Lung (tissue), 11 donors: ENCODE measurements at regions not wholly inside any gene's neighbourhood (a gene's known extent, or its start where the extent isn't known, plus 50 kb on each side); places are given as distances from the start of the nearest gene placed in this dataset.
"Not testable (repeated sequence)": the region's sequence is repeated elsewhere in the genome, so short reads cannot be mapped to it uniquely, and the experiment has no call there.

Source experiments
- ATAC-seq: fragments of 200-7000 bp; cut with Tn5 transposase; one replicate; pipeline ENCODE4 v1.9.1; 2020; ENCODE audit warnings: moderate number of reproducible peaks; ENCODE audit not compliant: insufficient read depth, low FRiP score
- DNase-seq, 3 donors: peaks; one replicate each; pipeline ENCODE4 v3.0.0-alpha.2; 2013 to 2017
- H3K27ac ChIP-seq, 2 donors: one replicate each; pipeline ENCODE4 v1.5.1; 2013; ENCODE audit warnings: mild to moderate bottlenecking in 2 of 2, moderate library complexity in 2 of 2, control low read depth in 1 of 2, inconsistent platforms in 1 of 2, low read depth in 1 of 2, low read length in 1 of 2
- H3K27me3 ChIP-seq, 3 donors: one replicate each; pipeline ENCODE4 v1.5.1; 2013; ENCODE audit warnings: low read length in 2 of 3; ENCODE audit not compliant: control insufficient read depth in 3 of 3, insufficient read depth in 3 of 3
- H3K36me3 ChIP-seq, 4 donors: one replicate each; pipeline ENCODE4 v1.5.1; 2013; ENCODE audit warnings: low read length in 4 of 4, mild to moderate bottlenecking in 1 of 4, moderate library complexity in 1 of 4; ENCODE audit not compliant: control insufficient read depth in 4 of 4, insufficient read depth in 4 of 4
- H3K4me1 ChIP-seq, 5 donors: one replicate each; pipeline ENCODE4 v1.5.1; 2013; ENCODE audit warnings: low read length in 5 of 5, mild to moderate bottlenecking in 2 of 5, moderate library complexity in 1 of 5; ENCODE audit not compliant: control insufficient read depth in 5 of 5, insufficient read depth in 5 of 5
- H3K4me3 ChIP-seq: one replicate; pipeline ENCODE4 v1.5.1; 2013; ENCODE audit warnings: mild to moderate bottlenecking, control low read depth, moderate library complexity
- H3K9ac ChIP-seq, 2 donors: one replicate each; pipeline ENCODE4 v1.5.1; 2013; ENCODE audit warnings: low read length in 2 of 2, control low read depth in 1 of 2; ENCODE audit not compliant: insufficient read depth in 1 of 2
- H3K9me3 ChIP-seq, 4 donors: one replicate each; pipeline ENCODE4 v1.5.1; 2013; ENCODE audit warnings: low read length in 3 of 4, mild to moderate bottlenecking in 1 of 4, moderate library complexity in 1 of 4; ENCODE audit not compliant: control insufficient read depth in 4 of 4, insufficient read depth in 3 of 4
- CTCF ChIP-seq: IDR thresholded peaks from 2 replicates; pipeline ENCODE4 v1.5.1; 2012; ENCODE audit warnings: mild to moderate bottlenecking; ENCODE audit errors: control extremely low read depth, extremely low read depth
- WGBS, 2 donors: extraction: QIAGEN DNeasy Blood & Tissue Kit; methylation state at CpG; one replicate each; pipeline ENCODE4 v1.1.7; 2013; 5-methylcytosine and 5-hydroxymethylcytosine counted together
- donor health status: control.
- donor health status: control.
- donor health status: Bipolar disorder and iron deficiency.
- donor health status: healthy.
- donor health status: DM: yes; HTN: yes; CAD: no.

DNA sequence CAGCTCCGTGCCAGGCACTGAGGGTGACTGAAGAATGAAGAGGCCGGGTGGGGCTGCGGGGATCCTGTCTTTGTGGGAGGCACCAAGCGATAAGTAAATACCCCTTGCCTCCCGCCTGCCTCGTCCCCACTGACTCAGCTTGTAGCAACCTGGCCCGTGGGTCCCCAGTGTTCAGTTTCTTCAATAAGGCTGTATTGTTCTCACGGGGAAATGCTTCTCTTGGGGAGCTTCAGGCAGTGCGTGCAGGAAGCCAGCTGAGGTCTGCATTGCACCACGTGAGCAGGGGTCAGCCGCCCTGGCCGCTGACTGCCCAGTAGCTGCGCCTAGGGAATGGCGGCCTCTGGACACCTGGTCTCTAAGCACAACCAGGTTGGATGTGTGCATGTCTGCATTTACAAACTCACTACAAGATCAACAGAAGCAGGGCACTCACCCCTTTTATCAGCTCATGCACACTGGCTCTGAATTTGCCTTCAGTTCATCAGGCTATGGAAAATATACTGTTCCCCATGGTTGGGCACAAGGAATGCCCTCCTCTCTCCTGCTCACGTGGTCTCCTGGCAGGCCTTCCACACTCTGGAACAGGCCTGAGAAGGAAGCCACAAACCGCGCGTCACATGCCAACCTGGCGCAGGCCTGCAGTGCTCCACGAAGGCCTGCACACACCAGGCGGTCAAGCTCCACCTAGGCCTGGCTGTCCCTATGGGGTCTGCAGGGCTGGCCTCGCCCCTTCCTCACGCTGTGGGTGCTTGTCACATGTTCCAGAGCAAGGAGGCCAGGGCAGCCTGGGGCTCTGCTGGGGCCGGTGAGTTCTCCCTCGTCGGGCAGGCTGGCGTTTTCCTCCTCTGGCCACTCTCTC lies 135.7 kb upstream of the RNF32 start:
- Histone ChIP-seq H3K4me1 (no peaks in the 10 kb centered on the region), H3K9ac (no peak overlapping the region), H3K9me3 (peaks cover 0 to 3% (median 0%) of the 10 kb centered on the region in 4 donors), H3K4me3 (no peak overlapping the region), H3K27me3 (no peaks in the 10 kb centered on the region), H3K36me3 (no peaks in the 10 kb centered on the region), H3K27ac (no peak overlapping the region)
- DNase-seq (no peak), ATAC-seq (no peak)
- WGBS, 2 donors = 84 to 88% methylated on average over 27 of the region's 27 CpGs
- no peak for TF ChIP-seq CTCF

DNA sequence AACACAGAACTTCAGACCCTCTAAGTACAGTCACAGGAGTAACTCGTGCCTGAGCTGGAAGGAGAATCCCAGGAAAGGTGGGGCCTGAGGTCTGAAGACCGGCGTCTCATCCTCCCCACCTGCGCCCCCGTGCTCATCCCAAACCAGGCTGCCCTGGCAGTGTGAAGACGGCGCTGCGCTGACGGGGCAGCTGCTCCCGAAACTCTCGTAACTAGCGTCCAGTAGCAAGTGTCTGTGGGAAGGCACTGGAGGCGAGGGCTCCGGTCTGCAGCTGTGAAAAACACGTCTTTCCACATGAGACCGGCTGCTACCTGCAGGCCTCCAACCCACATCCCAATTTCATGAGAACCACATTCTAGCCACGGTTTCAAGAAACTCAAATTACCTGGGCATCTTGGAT lies 136.6 kb upstream of the RNF32 start:
- H3K36me3 ChIP-seq = no peaks in the 10 kb centered on the region
- H3K9ac ChIP-seq = no peak overlapping the region
- H3K4me1 ChIP-seq = no peaks in the 10 kb centered on the region
- no peak for DNase-seq
- no peaks in the 10 kb centered on the region for H3K27me3 ChIP-seq
- WGBS, 2 donors = 94 to 95% methylated on average over 17 of the region's 17 CpGs
- no peaks in the 10 kb centered on the region for H3K9me3 ChIP-seq
- TF ChIP-seq CTCF = no peak
- ATAC-seq = no peak
- H3K27ac ChIP-seq = no peak overlapping the region
- H3K4me3 ChIP-seq = no peak overlapping the region

- Histone ChIP-seq H3K27me3 (no peaks in the 10 kb centered on the region), H3K9me3 (no peaks in the 10 kb centered on the region), H3K4me1 (no peaks in the 10 kb centered on the region), H3K36me3 (no peaks in the 10 kb centered on the region), H3K27ac (no peak overlapping the region), H3K4me3 (no peak overlapping the region), H3K9ac (no peak overlapping the region)
- no peak for TF ChIP-seq CTCF
- ATAC-seq = no peak
- no peak for DNase-seq
- WGBS, 2 donors = 76 to 77% methylated on average over 7 of the region's 7 CpGs
These were observed 137.4 kb upstream of the RNF32 start for GRCh38 chr7:156503196-156503595.

DNA sequence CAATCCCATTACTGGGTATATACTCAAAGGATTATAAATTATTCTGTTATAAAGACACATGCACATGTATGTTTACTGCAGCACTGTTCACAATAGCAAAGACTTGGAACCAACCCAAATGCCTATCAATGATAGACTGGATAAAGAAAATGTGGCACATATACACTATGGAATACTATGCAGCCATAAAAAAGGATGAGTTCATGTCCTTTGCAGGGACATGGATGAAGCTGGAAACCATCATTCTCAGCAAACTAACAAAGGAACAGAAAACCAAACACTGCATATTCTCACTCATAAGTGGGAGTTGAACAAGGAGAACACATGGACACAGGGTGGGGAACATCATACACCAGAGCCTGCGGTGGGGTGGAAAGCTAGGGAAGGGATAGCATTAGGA lies 138.8 kb upstream of the RNF32 start:
- WGBS, 2 donors = 93 to 100% methylated on average over 1 of the region's 1 CpG
- H3K36me3 ChIP-seq, ATAC-seq, H3K9ac ChIP-seq, H3K9me3 ChIP-seq, H3K4me1 ChIP-seq, DNase-seq, H3K27ac ChIP-seq, H3K27me3 ChIP-seq, H3K4me3 ChIP-seq: not testable (repeated sequence)
